Activated naive CD8-positive, alpha-beta T cell treated with anti-CD3 and anti-CD28 coated beads, Interleukin-2, amount 50 U/mL, for 24 hours (primary cell): ENCODE measurements at regions not wholly inside any gene's neighbourhood (a gene's known extent, or its start where the extent isn't known, plus 50 kb on each side); places are given as distances from the start of the nearest gene placed in this dataset.

Source experiments
- ATAC-seq: fragments of 150-1000 bp; cut with Tn5 transposase; one replicate; pipeline ENCODE4 v1.10.0; 2021
- DNase-seq: peaks from one replicate; pipeline ENCODE4 v3.0.0; 2021
- H3K27ac Mint-ChIP-seq: one replicate; pipeline ENCODE4 v1.8.0; 2021; ENCODE audit warnings: mild to moderate bottlenecking, mixed read lengths
- H3K27me3 Mint-ChIP-seq: one replicate; pipeline ENCODE4 v1.8.0; 2021; ENCODE audit warnings: mixed read lengths
- H3K36me3 Mint-ChIP-seq: one replicate; pipeline ENCODE4 v1.8.0; 2021; ENCODE audit warnings: low read depth, mixed read lengths
- H3K4me1 Mint-ChIP-seq: one replicate; pipeline ENCODE4 v1.8.0; 2021; ENCODE audit warnings: mixed read lengths
- H3K4me3 Mint-ChIP-seq: one replicate; pipeline ENCODE4 v1.8.0; 2021; ENCODE audit warnings: mild to moderate bottlenecking, moderate library complexity, mixed read lengths
- H3K9me3 Mint-ChIP-seq: one replicate; pipeline ENCODE4 v1.8.0; 2021; ENCODE audit warnings: mixed read lengths

- ATAC-seq (no peak), DNase-seq (no peak)
- no peaks in the 10 kb centered on the region for H3K36me3 Mint-ChIP-seq
- peaks cover 7% of the 10 kb centered on the region for H3K9me3 Mint-ChIP-seq
- no peak overlapping the region for H3K4me3 Mint-ChIP-seq
- peaks cover 7% of the 10 kb centered on the region for H3K27me3 Mint-ChIP-seq
- no peaks in the 10 kb centered on the region for H3K4me1 Mint-ChIP-seq
- H3K27ac Mint-ChIP-seq, result no peak overlapping the region
Observed at GRCh38 chr15:61605343-61605742, 376.2 kb upstream of the RORA start.

- peaks cover 2% of the 10 kb centered on the region for H3K27me3 Mint-ChIP-seq
- no peaks in the 10 kb centered on the region for H3K9me3 Mint-ChIP-seq
- H3K27ac Mint-ChIP-seq, result no peak overlapping the region
- DNase-seq (no peak), ATAC-seq (no peak)
- no peaks in the 10 kb centered on the region for H3K4me1 Mint-ChIP-seq
- no peak overlapping the region for H3K4me3 Mint-ChIP-seq
- H3K36me3 Mint-ChIP-seq, result no peaks in the 10 kb centered on the region
Observed at GRCh38 chr15:61598655-61599054, 369.6 kb upstream of the RORA start.

GRCh38 chr15:61584410-61584809 lies 355.3 kb upstream of the RORA start:
- Mint-ChIP-seq H3K4me1 (no peaks in the 10 kb centered on the region), H3K9me3 (peaks cover 8% of the 10 kb centered on the region), H3K36me3 (no peaks in the 10 kb centered on the region), H3K27ac (no peak overlapping the region), H3K4me3 (no peak overlapping the region), H3K27me3 (peaks cover 5% of the 10 kb centered on the region)
- DNase-seq (no peak), ATAC-seq (no peak)

GRCh38 chr15:61582092-61582491 lies 353.0 kb upstream of the RORA start:
- Mint-ChIP-seq H3K27me3 (peaks cover 5% of the 10 kb centered on the region), H3K4me3 (no peak overlapping the region), H3K9me3 (peaks cover 9% of the 10 kb centered on the region), H3K36me3 (no peaks in the 10 kb centered on the region), H3K27ac (no peak overlapping the region), H3K4me1 (no peaks in the 10 kb centered on the region)
- DNase-seq, result no peak
- ATAC-seq, result no peak

GRCh38 chr15:61575597-61575996 lies 346.5 kb upstream of the RORA start:
- Mint-ChIP-seq H3K9me3 (peaks cover 17% of the 10 kb centered on the region), H3K36me3 (no peaks in the 10 kb centered on the region), H3K4me1 (no peaks in the 10 kb centered on the region), H3K4me3 (no peak overlapping the region), H3K27ac (no peak overlapping the region), H3K27me3 (peaks cover 6% of the 10 kb centered on the region)
- DNase-seq, result no peak
- no peak for ATAC-seq

- Mint-ChIP-seq H3K9me3 (peaks cover 5% of the 10 kb centered on the region), H3K4me1 (no peaks in the 10 kb centered on the region), H3K27me3 (peaks cover 6% of the 10 kb centered on the region), H3K27ac (no peak overlapping the region), H3K36me3 (no peaks in the 10 kb centered on the region), H3K4me3 (no peak overlapping the region)
- ATAC-seq (no peak), DNase-seq (no peak)
Observed at GRCh38 chr15:61571026-61571425, 341.9 kb upstream of the RORA start.

- H3K36me3 Mint-ChIP-seq, result no peaks in the 10 kb centered on the region
- DNase-seq, result no peak
- no peaks in the 10 kb centered on the region for H3K9me3 Mint-ChIP-seq
- no peak for ATAC-seq
- no peaks in the 10 kb centered on the region for H3K4me1 Mint-ChIP-seq
- no peak overlapping the region for H3K27ac Mint-ChIP-seq
- peaks cover 17% of the 10 kb centered on the region for H3K27me3 Mint-ChIP-seq
- no peak overlapping the region for H3K4me3 Mint-ChIP-seq
Observed at GRCh38 chr15:61564785-61565184, 335.7 kb upstream of the RORA start.

- Mint-ChIP-seq H3K4me1 (no peaks in the 10 kb centered on the region), H3K4me3 (no peak overlapping the region), H3K36me3 (no peaks in the 10 kb centered on the region), H3K27ac (no peak overlapping the region), H3K9me3 (no peaks in the 10 kb centered on the region), H3K27me3 (peaks cover 19% of the 10 kb centered on the region)
- ATAC-seq (no peak), DNase-seq (no peak)
Observed at GRCh38 chr15:61558172-61559136, 329.4 kb upstream of the RORA start.

GRCh38 chr15:61556037-61556648 lies 327.0 kb upstream of the RORA start:
- no peaks in the 10 kb centered on the region for H3K9me3 Mint-ChIP-seq

GRCh38 chr15:61549727-61550126 lies 320.6 kb upstream of the RORA start:
- DNase-seq (no peak), ATAC-seq (no peak)
- Mint-ChIP-seq H3K4me1 (no peaks in the 10 kb centered on the region), H3K36me3 (no peaks in the 10 kb centered on the region), H3K4me3 (no peak overlapping the region), H3K27me3 (peaks cover 4% of the 10 kb centered on the region), H3K9me3 (no peaks in the 10 kb centered on the region), H3K27ac (no peak overlapping the region)

More at GRCh38 chr15:61556037-61556648, 327.0 kb upstream of the RORA start:
- H3K4me3 Mint-ChIP-seq, result no peak overlapping the region
- no peaks in the 10 kb centered on the region for H3K4me1 Mint-ChIP-seq
- ATAC-seq, result no peak
- no peaks in the 10 kb centered on the region for H3K36me3 Mint-ChIP-seq
- H3K27ac Mint-ChIP-seq, result no peak overlapping the region
- peaks cover 15% of the 10 kb centered on the region for H3K27me3 Mint-ChIP-seq
- no peak for DNase-seq

GRCh38 chr15:61545763-61546162 lies 316.7 kb upstream of the RORA start:
- Mint-ChIP-seq H3K4me1 (no peaks in the 10 kb centered on the region), H3K9me3 (no peaks in the 10 kb centered on the region), H3K27me3 (peaks cover 2% of the 10 kb centered on the region), H3K27ac (no peak overlapping the region), H3K36me3 (no peaks in the 10 kb centered on the region), H3K4me3 (no peak overlapping the region)
- no peak for DNase-seq
- ATAC-seq, result no peak

GRCh38 chr15:61541516-61541915 lies 312.4 kb upstream of the RORA start:
- no peaks in the 10 kb centered on the region for H3K4me1 Mint-ChIP-seq
- no peak overlapping the region for H3K27ac Mint-ChIP-seq
- ATAC-seq, result no peak
- H3K4me3 Mint-ChIP-seq, result no peak overlapping the region
- no peak for DNase-seq
- no peaks in the 10 kb centered on the region for H3K36me3 Mint-ChIP-seq
- no peaks in the 10 kb centered on the region for H3K9me3 Mint-ChIP-seq
- H3K27me3 Mint-ChIP-seq, result peaks cover 2% of the 10 kb centered on the region

GRCh38 chr15:61537337-61537736 lies 308.2 kb upstream of the RORA start:
- Mint-ChIP-seq H3K27ac (no peak overlapping the region), H3K4me3 (no peak overlapping the region), H3K36me3 (no peaks in the 10 kb centered on the region), H3K4me1 (no peaks in the 10 kb centered on the region), H3K27me3 (peaks cover 2% of the 10 kb centered on the region), H3K9me3 (no peaks in the 10 kb centered on the region)
- ATAC-seq, result no peak
- no peak for DNase-seq

- no peak for ATAC-seq
- no peaks in the 10 kb centered on the region for H3K36me3 Mint-ChIP-seq
- H3K27ac Mint-ChIP-seq, result no peak overlapping the region
- no peaks in the 10 kb centered on the region for H3K9me3 Mint-ChIP-seq
- peaks cover 2% of the 10 kb centered on the region for H3K27me3 Mint-ChIP-seq
- DNase-seq, result no peak
- H3K4me1 Mint-ChIP-seq, result no peaks in the 10 kb centered on the region
- no peak overlapping the region for H3K4me3 Mint-ChIP-seq
Observed at GRCh38 chr15:61534986-61535385, 305.9 kb upstream of the RORA start.

GRCh38 chr15:61530769-61531168 lies 301.7 kb upstream of the RORA start:
- Mint-ChIP-seq H3K27ac (no peak overlapping the region), H3K4me3 (no peak overlapping the region), H3K9me3 (no peaks in the 10 kb centered on the region), H3K27me3 (no peaks in the 10 kb centered on the region), H3K4me1 (no peaks in the 10 kb centered on the region), H3K36me3 (no peaks in the 10 kb centered on the region)
- ATAC-seq (no peak), DNase-seq (no peak)
